HL-60 (cell line): ENCODE measurements at regions not wholly inside any gene's neighbourhood (a gene's known extent, or its start where the extent isn't known, plus 50 kb on each side); places are given as distances from the start of the nearest gene placed in this dataset.
"Not testable (repeated sequence)": the region's sequence is repeated elsewhere in the genome, so short reads cannot be mapped to it uniquely, and the experiment has no call there.

ENCODE experiments used
- DNase-seq, 2 experiments: peaks; one replicate each; pipeline ENCODE4 v3.0.0-alpha.2; 2010 to 2020; ENCODE audit warnings: low read depth in 1 of 2, low spot score in 1 of 2
- H3K27ac ChIP-seq: fragments of 250-450 bp; sonication (Bioruptor Pico); replicated peaks from 2 replicates; pipeline ENCODE4 v1.5.1; 2020; ENCODE audit warnings: mild to moderate bottlenecking, moderate library complexity
- H3K27me3 ChIP-seq: fragments of 250-450 bp; sonication (Bioruptor Pico); 2 replicates; pipeline ENCODE4 v1.5.1; 2021; ENCODE audit warnings: mild to moderate bottlenecking, moderate library complexity; ENCODE audit not compliant: insufficient read depth, poor library complexity, severe bottlenecking
- H3K4me3 ChIP-seq: replicated peaks from 2 replicates; pipeline ENCODE4 v1.5.1; 2011; ENCODE audit warnings: mild to moderate bottlenecking, control low read depth, low read length; ENCODE audit not compliant: insufficient read depth
- GABPA ChIP-seq: IDR thresholded peaks from 2 replicates; pipeline ENCODE4 v1.6.1; 2012; ENCODE audit warnings: low read depth
- POLR2AphosphoS5 ChIP-seq: IDR thresholded peaks from 2 replicates; pipeline ENCODE4 v1.6.1; 2012; ENCODE audit warnings: low read depth
- SPI1 ChIP-seq: IDR thresholded peaks from 2 replicates; pipeline ENCODE4 v1.6.1; 2012; ENCODE audit warnings: low read depth, mild to moderate bottlenecking, borderline replicate concordance
- TF ChIP-seq, protein P1 (sequence below): IDR thresholded peaks from one replicate; pipeline ENCODE4 v1.5.1; 2011; ENCODE audit warnings: low read length, control low read depth, inconsistent platforms; ENCODE audit not compliant: insufficient read depth
- TF ChIP-seq, protein P2 (sequence below): IDR thresholded peaks from 2 replicates; pipeline ENCODE4 v1.6.1; 2012; ENCODE audit warnings: low read depth; ENCODE audit not compliant: insufficient replicate concordance

DNA sequence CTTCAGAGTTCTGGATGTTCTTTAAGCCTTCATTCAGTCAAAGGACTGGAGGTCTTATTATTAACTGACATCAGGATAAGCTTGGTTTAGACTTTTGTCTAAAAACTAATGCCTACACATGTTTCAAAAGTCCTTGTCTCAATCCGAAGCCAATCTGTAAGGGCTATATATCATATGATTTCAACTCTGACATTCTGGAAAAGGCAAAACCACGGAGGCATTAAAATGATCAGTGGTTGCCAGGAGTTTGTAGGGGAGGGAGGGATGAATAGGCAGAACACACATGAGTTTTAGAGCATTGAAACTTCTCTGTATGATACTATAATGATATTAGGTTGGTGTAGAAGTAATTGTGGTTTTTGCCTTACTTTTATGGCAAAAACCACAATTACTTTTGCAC lies 1285.8 kb upstream of the CITED2 start:
- TF ChIP-seq, protein P1, sequence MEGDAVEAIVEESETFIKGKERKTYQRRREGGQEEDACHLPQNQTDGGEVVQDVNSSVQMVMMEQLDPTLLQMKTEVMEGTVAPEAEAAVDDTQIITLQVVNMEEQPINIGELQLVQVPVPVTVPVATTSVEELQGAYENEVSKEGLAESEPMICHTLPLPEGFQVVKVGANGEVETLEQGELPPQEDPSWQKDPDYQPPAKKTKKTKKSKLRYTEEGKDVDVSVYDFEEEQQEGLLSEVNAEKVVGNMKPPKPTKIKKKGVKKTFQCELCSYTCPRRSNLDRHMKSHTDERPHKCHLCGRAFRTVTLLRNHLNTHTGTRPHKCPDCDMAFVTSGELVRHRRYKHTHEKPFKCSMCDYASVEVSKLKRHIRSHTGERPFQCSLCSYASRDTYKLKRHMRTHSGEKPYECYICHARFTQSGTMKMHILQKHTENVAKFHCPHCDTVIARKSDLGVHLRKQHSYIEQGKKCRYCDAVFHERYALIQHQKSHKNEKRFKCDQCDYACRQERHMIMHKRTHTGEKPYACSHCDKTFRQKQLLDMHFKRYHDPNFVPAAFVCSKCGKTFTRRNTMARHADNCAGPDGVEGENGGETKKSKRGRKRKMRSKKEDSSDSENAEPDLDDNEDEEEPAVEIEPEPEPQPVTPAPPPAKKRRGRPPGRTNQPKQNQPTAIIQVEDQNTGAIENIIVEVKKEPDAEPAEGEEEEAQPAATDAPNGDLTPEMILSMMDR, result no peak
- TF ChIP-seq, protein P2, sequence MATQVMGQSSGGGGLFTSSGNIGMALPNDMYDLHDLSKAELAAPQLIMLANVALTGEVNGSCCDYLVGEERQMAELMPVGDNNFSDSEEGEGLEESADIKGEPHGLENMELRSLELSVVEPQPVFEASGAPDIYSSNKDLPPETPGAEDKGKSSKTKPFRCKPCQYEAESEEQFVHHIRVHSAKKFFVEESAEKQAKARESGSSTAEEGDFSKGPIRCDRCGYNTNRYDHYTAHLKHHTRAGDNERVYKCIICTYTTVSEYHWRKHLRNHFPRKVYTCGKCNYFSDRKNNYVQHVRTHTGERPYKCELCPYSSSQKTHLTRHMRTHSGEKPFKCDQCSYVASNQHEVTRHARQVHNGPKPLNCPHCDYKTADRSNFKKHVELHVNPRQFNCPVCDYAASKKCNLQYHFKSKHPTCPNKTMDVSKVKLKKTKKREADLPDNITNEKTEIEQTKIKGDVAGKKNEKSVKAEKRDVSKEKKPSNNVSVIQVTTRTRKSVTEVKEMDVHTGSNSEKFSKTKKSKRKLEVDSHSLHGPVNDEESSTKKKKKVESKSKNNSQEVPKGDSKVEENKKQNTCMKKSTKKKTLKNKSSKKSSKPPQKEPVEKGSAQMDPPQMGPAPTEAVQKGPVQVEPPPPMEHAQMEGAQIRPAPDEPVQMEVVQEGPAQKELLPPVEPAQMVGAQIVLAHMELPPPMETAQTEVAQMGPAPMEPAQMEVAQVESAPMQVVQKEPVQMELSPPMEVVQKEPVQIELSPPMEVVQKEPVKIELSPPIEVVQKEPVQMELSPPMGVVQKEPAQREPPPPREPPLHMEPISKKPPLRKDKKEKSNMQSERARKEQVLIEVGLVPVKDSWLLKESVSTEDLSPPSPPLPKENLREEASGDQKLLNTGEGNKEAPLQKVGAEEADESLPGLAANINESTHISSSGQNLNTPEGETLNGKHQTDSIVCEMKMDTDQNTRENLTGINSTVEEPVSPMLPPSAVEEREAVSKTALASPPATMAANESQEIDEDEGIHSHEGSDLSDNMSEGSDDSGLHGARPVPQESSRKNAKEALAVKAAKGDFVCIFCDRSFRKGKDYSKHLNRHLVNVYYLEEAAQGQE, result no peak
- TF ChIP-seq GABPA (no peak), SPI1 (no peak), POLR2AphosphoS5 (no peak)

DNA sequence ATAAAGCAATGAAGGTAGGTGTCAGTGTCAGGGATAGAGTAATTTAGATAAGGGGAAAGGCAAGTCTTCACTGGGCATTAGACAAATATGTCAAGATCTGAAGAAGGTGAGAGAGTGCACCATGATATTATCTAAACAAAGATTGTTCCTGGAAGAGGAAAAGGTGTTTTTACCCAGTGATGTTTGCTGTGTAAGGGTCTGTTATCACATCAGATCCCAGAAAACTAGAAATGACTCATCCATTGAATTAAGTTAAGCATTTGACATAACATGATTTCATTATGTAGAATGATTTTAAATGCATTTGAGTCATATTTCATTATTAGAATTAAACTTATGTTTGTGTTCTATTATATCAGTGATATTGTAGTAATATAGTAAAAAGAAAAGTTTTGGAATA lies 1279.5 kb upstream of the CITED2 start:
- DNase-seq, result no peak
- no peak overlapping the region for H3K27ac ChIP-seq
- TF ChIP-seq, protein P1, result no peak
- TF ChIP-seq, protein P2, result no peak
- no peak for TF ChIP-seq POLR2AphosphoS5
- no peak for TF ChIP-seq SPI1
- TF ChIP-seq GABPA, result no peak

More for the DNA sequence above, 1285.8 kb upstream of the CITED2 start:
- Histone ChIP-seq H3K27me3 (no peaks in the 10 kb centered on the region), H3K4me3 (no peak overlapping the region), H3K27ac (no peak overlapping the region)
- DNase-seq, result no peak

DNA sequence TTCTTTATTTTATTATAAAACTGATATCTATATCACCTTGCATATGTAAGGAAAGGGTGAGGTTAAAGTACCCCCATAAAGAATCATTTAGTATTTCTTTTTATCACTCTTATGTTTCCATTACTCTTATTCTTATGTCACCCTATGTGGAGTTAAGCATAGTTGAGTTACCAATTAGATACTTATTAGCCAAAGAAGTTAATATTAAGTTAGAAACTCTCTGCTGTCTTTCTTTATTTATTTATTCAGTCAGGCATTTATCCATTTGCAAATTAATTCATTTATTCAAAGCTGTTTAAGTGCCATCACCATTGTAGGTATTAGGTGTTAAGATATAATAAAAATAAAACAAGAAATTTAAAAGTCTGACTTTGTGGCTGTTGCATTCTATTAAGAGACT lies 1279.1 kb upstream of the CITED2 start:
- no peak overlapping the region for H3K27ac ChIP-seq
- H3K4me3 ChIP-seq, result no peak overlapping the region
- DNase-seq, result no peak
- no peaks in the 10 kb centered on the region for H3K27me3 ChIP-seq
- TF ChIP-seq, protein P2, result no peak
- TF ChIP-seq GABPA (no peak), SPI1 (no peak)
- TF ChIP-seq, protein P1, result no peak

More for the DNA sequence above, 1279.5 kb upstream of the CITED2 start:
- Histone ChIP-seq H3K27me3 (no peaks in the 10 kb centered on the region), H3K4me3 (no peak overlapping the region)

DNA sequence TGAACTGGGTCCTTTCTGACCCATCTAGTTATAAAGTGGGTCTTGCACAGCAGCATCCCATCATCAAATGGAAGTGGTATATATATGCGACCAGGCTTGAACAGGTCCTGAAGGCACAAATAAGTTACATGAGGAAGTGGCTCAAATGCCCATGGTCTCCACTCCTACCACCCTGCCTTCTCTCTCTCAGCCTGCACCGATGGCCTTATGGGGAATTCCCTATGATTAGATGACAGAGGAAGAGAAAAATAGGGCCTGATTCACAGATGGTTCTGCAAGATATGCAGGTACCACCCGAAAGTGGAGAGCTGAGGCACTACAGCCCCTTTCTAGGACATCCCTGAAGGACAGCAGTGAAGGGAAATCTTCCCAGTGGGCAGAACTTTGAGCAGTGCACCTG lies 1275.1 kb upstream of the CITED2 start:
- H3K27ac ChIP-seq, H3K4me3 ChIP-seq, DNase-seq, H3K27me3 ChIP-seq: not testable (repeated sequence)

DNA sequence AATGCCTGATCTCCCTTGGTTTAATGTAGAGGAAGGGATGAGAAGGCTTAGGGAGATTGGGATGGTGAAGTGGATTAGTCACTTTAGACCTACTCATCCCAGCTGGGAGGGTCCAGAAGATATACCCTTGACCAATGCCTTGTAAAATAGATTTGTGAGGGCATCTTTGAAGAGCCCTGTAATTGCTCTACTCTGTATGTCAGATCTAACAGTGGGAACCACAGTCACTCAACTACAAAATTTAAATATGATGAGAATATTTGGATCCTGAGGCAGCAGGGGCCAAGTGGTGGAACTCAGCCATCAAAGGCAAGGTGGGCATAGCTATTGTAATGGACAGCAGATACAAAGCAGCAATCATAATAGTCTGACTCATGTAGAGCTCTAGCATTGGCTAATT lies 1272.9 kb upstream of the CITED2 start:
- DNase-seq, H3K27me3 ChIP-seq, H3K27ac ChIP-seq, H3K4me3 ChIP-seq: not testable (repeated sequence)
